Mucosa of descending colon (tissue), 3 donors: ENCODE measurements at regions not wholly inside any gene's neighbourhood (a gene's known extent, or its start where the extent isn't known, plus 50 kb on each side); places are given as distances from the start of the nearest gene placed in this dataset.

ENCODE experiments used
- ATAC-seq: fragments of 200-7000 bp; cut with Tn5 transposase; one replicate; pipeline ENCODE4 v1.9.1; 2020; ENCODE audit warnings: mild to moderate bottlenecking, moderate library complexity
- DNase-seq, 3 donors: peaks; one replicate each; pipeline ENCODE4 v3.0.0-alpha.2; 2020
- H3K36me3 ChIP-seq: fragments of 200-600 bp; one replicate; pipeline ENCODE4 v1.8.0; 2021; ENCODE audit warnings: low read depth, mild to moderate bottlenecking
- H3K4me1 ChIP-seq: fragments of 200-600 bp; one replicate; pipeline ENCODE4 v1.8.0; 2021; ENCODE audit warnings: low read depth, mild to moderate bottlenecking
- H3K4me3 ChIP-seq: fragments of 200-600 bp; one replicate; pipeline ENCODE4 v1.8.0; 2021; ENCODE audit warnings: mild to moderate bottlenecking
- H3K9me3 ChIP-seq: fragments of 200-600 bp; one replicate; pipeline ENCODE4 v1.8.0; 2021; ENCODE audit warnings: mild to moderate bottlenecking
- intact Hi-C, 2 donors: fragments of 100-400 bp; cut with DNase I in 1 of 2; cut with micrococcal nuclease in 1 of 2; formaldehyde crosslinking; loops; one replicate each; pipeline versions ENCODE4 v1.11.0 to v1.11.1; 2022; cut with DNase I, micrococcal nuclease
- TF ChIP-seq, protein P1 (sequence below): fragments of 200-600 bp; IDR thresholded peaks from one replicate; pipeline ENCODE4 v1.8.0; 2022; ENCODE audit warnings: antibody characterized with exemption, mild to moderate bottlenecking
- donor health status: DM: no; HTN: no; CAD: no; lungs with moderate emphysema.
- donor health status: DM: no; HTN: no; CAD: no.
- donor health status: DM: no; HTN: yes; CAD: no.

DNA sequence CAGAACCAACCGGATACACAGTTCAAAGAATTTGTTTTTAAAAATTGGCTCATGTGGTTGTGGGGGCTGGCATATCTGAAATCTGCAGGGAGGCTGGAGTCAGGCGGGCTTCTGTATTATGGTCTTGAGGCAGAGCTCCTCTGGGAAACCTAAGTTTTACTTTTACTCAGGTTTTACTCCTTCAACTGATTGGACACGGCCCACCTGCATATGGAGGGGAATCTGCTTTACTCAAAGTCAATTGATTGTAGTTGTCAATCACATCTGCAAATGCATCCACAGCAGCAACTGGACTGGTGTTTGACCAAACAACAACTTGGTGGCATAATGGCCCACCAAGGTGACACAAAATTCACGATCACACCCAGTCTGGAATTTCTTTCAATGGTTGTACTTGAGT, 103.4 kb downstream of the ERMARD start:
- no peaks in the 10 kb centered on the region for H3K36me3 ChIP-seq
- TF ChIP-seq, protein P1, sequence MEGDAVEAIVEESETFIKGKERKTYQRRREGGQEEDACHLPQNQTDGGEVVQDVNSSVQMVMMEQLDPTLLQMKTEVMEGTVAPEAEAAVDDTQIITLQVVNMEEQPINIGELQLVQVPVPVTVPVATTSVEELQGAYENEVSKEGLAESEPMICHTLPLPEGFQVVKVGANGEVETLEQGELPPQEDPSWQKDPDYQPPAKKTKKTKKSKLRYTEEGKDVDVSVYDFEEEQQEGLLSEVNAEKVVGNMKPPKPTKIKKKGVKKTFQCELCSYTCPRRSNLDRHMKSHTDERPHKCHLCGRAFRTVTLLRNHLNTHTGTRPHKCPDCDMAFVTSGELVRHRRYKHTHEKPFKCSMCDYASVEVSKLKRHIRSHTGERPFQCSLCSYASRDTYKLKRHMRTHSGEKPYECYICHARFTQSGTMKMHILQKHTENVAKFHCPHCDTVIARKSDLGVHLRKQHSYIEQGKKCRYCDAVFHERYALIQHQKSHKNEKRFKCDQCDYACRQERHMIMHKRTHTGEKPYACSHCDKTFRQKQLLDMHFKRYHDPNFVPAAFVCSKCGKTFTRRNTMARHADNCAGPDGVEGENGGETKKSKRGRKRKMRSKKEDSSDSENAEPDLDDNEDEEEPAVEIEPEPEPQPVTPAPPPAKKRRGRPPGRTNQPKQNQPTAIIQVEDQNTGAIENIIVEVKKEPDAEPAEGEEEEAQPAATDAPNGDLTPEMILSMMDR: no peak
- no peaks in the 10 kb centered on the region for H3K4me1 ChIP-seq
- ATAC-seq: no peak
- H3K9me3 ChIP-seq: peaks cover 5% of the 10 kb centered on the region
- intact Hi-C loops: no loop called here
- DNase-seq: no peak
- no peak overlapping the region for H3K4me3 ChIP-seq

DNA sequence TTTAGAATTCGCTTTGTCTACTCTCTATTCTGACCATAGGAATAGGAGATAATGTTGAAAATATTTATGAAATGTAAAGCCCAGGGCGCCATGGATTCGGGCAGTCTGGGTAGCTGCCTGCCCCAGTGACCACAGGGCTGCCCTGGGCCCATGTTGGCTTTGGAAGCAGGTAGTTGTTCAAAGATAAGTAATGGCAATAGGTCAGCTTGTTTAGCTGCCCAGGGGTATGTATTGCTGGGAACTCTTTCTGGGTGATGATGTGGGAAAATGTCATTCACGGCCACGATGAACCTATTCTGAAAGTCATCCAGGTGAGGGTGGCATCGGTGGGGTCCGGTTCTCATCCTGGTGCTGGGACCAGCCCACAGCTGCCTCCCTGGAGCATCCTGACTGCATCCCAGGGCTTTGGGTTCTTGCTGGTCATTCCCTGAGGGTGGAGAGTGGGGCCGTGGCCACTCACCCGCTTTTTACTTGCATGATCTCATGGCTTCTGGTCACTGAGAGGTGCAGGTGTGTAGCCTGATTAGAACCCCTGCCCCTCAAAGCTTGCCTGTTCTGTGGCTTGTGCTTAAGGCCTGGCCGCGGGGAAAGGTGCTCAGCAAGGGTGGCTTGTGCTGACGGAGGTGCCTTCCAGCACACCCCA, 102.8 kb downstream of the ERMARD start:
- TF ChIP-seq, protein P1: no peak
- Histone ChIP-seq H3K36me3 (no peaks in the 10 kb centered on the region), H3K4me3 (no peak overlapping the region), H3K4me1 (no peaks in the 10 kb centered on the region), H3K9me3 (peaks cover 5% of the 10 kb centered on the region)
- ATAC-seq (no peak), DNase-seq (no peak)
- intact Hi-C loops: no loop called here

DNA sequence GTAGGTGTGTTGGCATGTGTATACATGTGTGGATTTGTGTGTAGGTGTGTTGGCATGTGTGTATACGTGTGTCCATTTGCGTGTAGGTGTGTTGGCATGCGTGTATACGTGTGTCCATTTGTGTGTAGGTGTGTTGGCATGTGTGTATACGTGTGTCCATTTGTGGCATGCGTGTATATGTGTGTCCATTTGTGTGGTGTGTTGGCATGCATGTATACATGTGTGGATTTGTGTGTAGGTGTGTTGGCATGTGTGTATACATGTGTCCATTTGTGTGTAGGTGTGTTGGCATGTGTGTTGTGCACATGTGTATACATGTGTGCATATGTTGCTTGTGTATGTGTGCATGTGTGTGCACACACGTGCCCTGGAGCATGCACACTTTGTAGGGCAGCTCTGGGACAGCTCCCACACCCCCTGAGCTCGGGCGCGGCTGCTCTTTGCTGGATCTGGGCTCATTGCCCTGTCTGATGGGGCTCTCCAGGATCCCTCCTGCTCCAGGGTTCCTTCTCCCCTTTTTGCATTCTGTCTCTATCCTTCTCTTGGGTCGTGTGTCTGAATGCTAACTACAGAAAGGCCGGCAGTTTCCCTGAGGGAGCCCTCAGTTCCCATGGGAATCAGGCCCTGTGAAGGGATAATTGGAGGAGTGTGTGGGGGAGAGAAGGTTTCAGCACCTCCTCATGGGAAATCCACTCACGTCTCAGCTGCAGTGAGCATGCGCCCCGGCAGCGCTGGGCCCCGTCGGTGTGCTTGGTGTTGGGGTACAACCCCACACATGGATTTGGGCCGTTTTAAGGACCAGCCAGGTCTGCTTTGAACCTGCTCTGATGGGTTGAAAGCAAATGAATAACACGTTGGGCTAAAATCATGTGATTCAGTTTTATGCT, 102.0 kb downstream of the ERMARD start:
- H3K9me3 ChIP-seq: peaks cover 5% of the 10 kb centered on the region
- ATAC-seq: no peak
- no peaks in the 10 kb centered on the region for H3K4me1 ChIP-seq
- TF ChIP-seq, protein P1: no peak
- intact Hi-C loops: no loop called here
- H3K36me3 ChIP-seq: no peaks in the 10 kb centered on the region
- DNase-seq: no peak
- no peak overlapping the region for H3K4me3 ChIP-seq

DNA sequence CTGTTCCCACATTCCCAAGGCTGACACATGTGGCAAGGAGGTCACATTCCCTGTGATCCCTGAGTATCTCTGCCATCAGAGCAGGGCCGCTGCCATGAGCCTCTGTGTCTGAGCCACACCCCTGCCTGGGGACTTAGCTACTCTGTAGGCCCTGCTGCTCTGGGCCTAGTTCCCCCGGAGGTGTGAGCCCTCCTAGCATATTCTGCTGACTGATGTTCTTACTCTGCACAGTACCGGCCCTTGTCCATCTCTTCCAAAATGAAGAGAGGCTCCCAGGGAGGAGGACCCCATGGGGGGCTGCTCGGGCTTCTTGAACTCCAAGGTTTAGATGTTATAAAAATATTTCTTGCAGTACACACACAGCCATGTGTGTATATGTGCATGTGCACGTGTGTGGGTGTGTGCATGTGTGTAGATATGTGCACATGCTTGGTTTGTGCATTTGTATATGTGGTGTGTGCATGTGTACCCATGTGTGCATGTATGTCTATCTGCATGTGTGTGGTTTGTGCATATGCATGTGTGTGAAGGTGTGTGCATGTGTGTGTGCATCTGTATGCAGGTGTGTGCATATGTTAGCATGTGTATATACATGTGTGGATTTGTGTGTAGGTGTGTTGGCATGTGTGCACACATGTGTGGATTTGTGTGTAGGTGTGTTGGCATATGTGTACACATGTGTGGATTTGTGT, 101.2 kb downstream of the ERMARD start:
- intact Hi-C loops: no loop called here
- peaks cover 1% of the 10 kb centered on the region for H3K9me3 ChIP-seq
- H3K4me3 ChIP-seq: no peak overlapping the region
- H3K4me1 ChIP-seq: no peaks in the 10 kb centered on the region
- no peak for DNase-seq
- H3K36me3 ChIP-seq: no peaks in the 10 kb centered on the region
- TF ChIP-seq, protein P1: no peak
- ATAC-seq: no peak

DNA sequence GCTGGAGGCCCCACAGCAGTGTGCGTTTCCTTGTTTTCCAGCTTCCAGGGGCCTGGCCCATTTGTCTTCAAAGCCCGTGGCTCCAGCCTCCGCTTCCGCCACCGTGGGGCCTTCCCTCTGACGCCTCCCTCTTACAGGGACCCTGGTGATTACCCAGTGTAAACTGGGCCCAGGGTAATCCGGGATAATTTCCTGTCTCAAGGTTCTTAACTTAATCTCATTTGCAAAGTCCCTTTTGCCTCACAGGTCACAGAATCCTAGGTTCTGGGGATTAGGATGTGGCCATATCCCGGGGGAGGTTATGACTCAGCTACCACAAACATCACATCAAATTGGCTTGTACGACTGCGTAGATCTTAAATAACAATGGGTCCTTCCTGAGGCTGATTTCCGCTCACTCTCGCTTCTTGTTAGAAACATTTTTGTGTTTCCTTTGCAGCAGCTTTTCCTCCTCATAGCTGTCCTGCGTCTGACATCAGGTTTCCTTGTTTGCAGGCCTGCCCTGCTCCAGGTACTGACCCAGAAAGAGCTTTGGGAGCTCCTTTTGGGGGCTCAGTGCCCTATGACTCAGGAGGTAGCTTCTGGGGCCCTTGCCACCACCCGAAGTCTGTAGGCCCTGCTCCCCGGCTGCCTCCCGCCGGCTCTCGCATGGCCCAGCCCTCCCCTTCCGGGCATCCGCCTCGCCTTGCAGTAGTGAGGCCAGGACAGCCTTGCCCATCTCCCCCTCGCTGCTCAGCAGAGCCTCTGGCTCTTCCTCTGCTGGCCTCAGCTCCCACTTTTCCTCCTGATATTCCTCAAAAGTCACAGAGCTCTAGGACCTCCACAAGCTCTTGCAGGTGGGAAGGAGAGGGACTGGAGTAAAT, 100.5 kb downstream of the ERMARD start:
- ATAC-seq (no peak), DNase-seq (no peak)
- intact Hi-C loops: no loop called here
- Histone ChIP-seq H3K4me1 (no peaks in the 10 kb centered on the region), H3K4me3 (no peak overlapping the region), H3K9me3 (no peaks in the 10 kb centered on the region), H3K36me3 (no peaks in the 10 kb centered on the region)
- TF ChIP-seq, protein P1: no peak
